ENCODE measurements at regions not wholly inside any gene's neighbourhood (a gene's known extent, or its start where the extent isn't known, plus 50 kb on each side); places are given as distances from the start of the nearest gene placed in this dataset.
"Not testable (repeated sequence)": the region's sequence is repeated elsewhere in the genome, so short reads cannot be mapped to it uniquely, and the experiment has no call there.

- DNase-seq = no peak
- TF ChIP-seq CTCF (IDR thresholded peaks at IDR 0.05; ENCODE audit: insufficient read depth in 1 of 2, low read depth in 1 of 2, low read length in 1 of 2, severe bottlenecking in 1 of 2, unreplicated experiment in 1 of 2) = no peak
- no peaks in the 10 kb centered on the region for H3K9me3 ChIP-seq
- no TSS peak for BruUV-seq (replicated peaks)
- CTCF ChIA-PET = no interaction called here
- intact Hi-C loops (cut with micrococcal nuclease; ENCODE audit: unreplicated experiment) = no loop called here
- no peak overlapping the region for H3K4me3 ChIP-seq (ENCODE audit: low read depth, low read length)
- Mint-ChIP-seq H3K27me3 (ENCODE audit: insufficient read depth, unreplicated experiment) (peaks cover 6% of the 10 kb centered on the region), H3K4me1 (ENCODE audit: low read depth, unreplicated experiment) (no peaks in the 10 kb centered on the region), H3K9me3 (ENCODE audit: unreplicated experiment) (no peaks in the 10 kb centered on the region), H3K36me3 (ENCODE audit: insufficient read depth, unreplicated experiment) (no peaks in the 10 kb centered on the region), H3K4me3 (ENCODE audit: unreplicated experiment) (no peak overlapping the region), H3K27ac (ENCODE audit: unreplicated experiment) (no peak overlapping the region)
- no peaks in the 10 kb centered on the region for H3K36me3 ChIP-seq (ENCODE audit: control insufficient read depth, insufficient read depth, low read length)
- H3K4me1 ChIP-seq = no peaks in the 10 kb centered on the region
- POLR2A ChIA-PET = no interaction called here
- no peaks in the 10 kb centered on the region for H3K27me3 ChIP-seq (replicated peaks; ENCODE audit: control insufficient read depth, insufficient read depth, low read length)
Measured at GRCh38 chr11:96842731-96843130, 452.9 kb downstream of the JRKL start.

- Mint-ChIP-seq H3K27ac (ENCODE audit: unreplicated experiment) (no peak overlapping the region), H3K4me3 (ENCODE audit: unreplicated experiment) (no peak overlapping the region), H3K4me1 (ENCODE audit: low read depth, unreplicated experiment) (no peaks in the 10 kb centered on the region), H3K27me3 (ENCODE audit: insufficient read depth, unreplicated experiment) (no peaks in the 10 kb centered on the region), H3K9me3 (ENCODE audit: unreplicated experiment) (peaks cover 10% of the 10 kb centered on the region), H3K36me3 (ENCODE audit: insufficient read depth, unreplicated experiment) (no peaks in the 10 kb centered on the region)
- DNase-seq = no peak
- Histone ChIP-seq H3K27me3 (replicated peaks; ENCODE audit: control insufficient read depth, insufficient read depth, low read length) (no peaks in the 10 kb centered on the region), H3K4me1 (no peaks in the 10 kb centered on the region), H3K9me3 (no peaks in the 10 kb centered on the region), H3K36me3 (ENCODE audit: control insufficient read depth, insufficient read depth, low read length) (no peaks in the 10 kb centered on the region), H3K4me3 (ENCODE audit: low read depth, low read length) (no peak overlapping the region)
- CTCF ChIA-PET = no interaction called here
- TF ChIP-seq CTCF (IDR thresholded peaks at IDR 0.05; ENCODE audit: insufficient read depth in 1 of 2, low read depth in 1 of 2, low read length in 1 of 2, severe bottlenecking in 1 of 2, unreplicated experiment in 1 of 2) = no peak
- intact Hi-C loops (cut with micrococcal nuclease; ENCODE audit: unreplicated experiment) = no loop called here
- POLR2A ChIA-PET = no interaction called here
- no TSS peak for BruUV-seq (replicated peaks)
Measured at GRCh38 chr11:96854425-96854824, 464.6 kb downstream of the JRKL start.

GRCh38 chr11:96861722-96862121, 471.9 kb downstream of the JRKL start:
- BruUV-seq (replicated peaks); POLR2A ChIA-PET: not testable (repeated sequence)

GRCh38 chr11:96863520-96863919, 473.7 kb downstream of the JRKL start:
- no peak for TF ChIP-seq CTCF (IDR thresholded peaks at IDR 0.05; ENCODE audit: insufficient read depth in 1 of 2, low read depth in 1 of 2, low read length in 1 of 2, severe bottlenecking in 1 of 2, unreplicated experiment in 1 of 2)
- Histone ChIP-seq H3K27me3 (replicated peaks; ENCODE audit: control insufficient read depth, insufficient read depth, low read length) (no peaks in the 10 kb centered on the region), H3K36me3 (ENCODE audit: control insufficient read depth, insufficient read depth, low read length) (no peaks in the 10 kb centered on the region), H3K4me3 (ENCODE audit: low read depth, low read length) (no peak overlapping the region), H3K4me1 (no peaks in the 10 kb centered on the region), H3K9me3 (peaks cover 5% of the 10 kb centered on the region; the same call in 1 of the 2 replicates)
- Mint-ChIP-seq H3K36me3 (ENCODE audit: insufficient read depth, unreplicated experiment) (no peaks in the 10 kb centered on the region), H3K9me3 (ENCODE audit: unreplicated experiment) (peaks cover 32% of the 10 kb centered on the region), H3K27ac (ENCODE audit: unreplicated experiment) (no peak overlapping the region), H3K27me3 (ENCODE audit: insufficient read depth, unreplicated experiment) (peaks cover 8% of the 10 kb centered on the region), H3K4me3 (ENCODE audit: unreplicated experiment) (no peak overlapping the region), H3K4me1 (ENCODE audit: low read depth, unreplicated experiment) (no peaks in the 10 kb centered on the region)
- POLR2A ChIA-PET = no interaction called here
- intact Hi-C loops (cut with micrococcal nuclease; ENCODE audit: unreplicated experiment) = no loop called here
- BruUV-seq (replicated peaks) = no TSS peak
- CTCF ChIA-PET = no interaction called here
- DNase-seq = no peak

More at GRCh38 chr11:96861722-96862121, 471.9 kb downstream of the JRKL start:
- H3K4me1 ChIP-seq; H3K4me3 ChIP-seq (ENCODE audit: low read depth, low read length); CTCF ChIA-PET; DNase-seq; H3K4me1 Mint-ChIP-seq (ENCODE audit: low read depth, unreplicated experiment); H3K27me3 ChIP-seq (replicated peaks; ENCODE audit: control insufficient read depth, insufficient read depth, low read length); H3K4me3 Mint-ChIP-seq (ENCODE audit: unreplicated experiment); H3K27me3 Mint-ChIP-seq (ENCODE audit: insufficient read depth, unreplicated experiment); H3K27ac Mint-ChIP-seq (ENCODE audit: unreplicated experiment); H3K36me3 ChIP-seq (ENCODE audit: control insufficient read depth, insufficient read depth, low read length); intact Hi-C loops (cut with micrococcal nuclease; ENCODE audit: unreplicated experiment); H3K9me3 ChIP-seq; H3K36me3 Mint-ChIP-seq (ENCODE audit: insufficient read depth, unreplicated experiment): not testable (repeated sequence)
- H3K9me3 Mint-ChIP-seq (ENCODE audit: unreplicated experiment) = peaks cover 32% of the 10 kb centered on the region
